ENCODE measurements at regions not wholly inside any gene's neighbourhood (a gene's known extent, or its start where the extent isn't known, plus 50 kb on each side); places are given as distances from the start of the nearest gene placed in this dataset.
"Not testable (repeated sequence)": the region's sequence is repeated elsewhere in the genome, so short reads cannot be mapped to it uniquely, and the experiment has no call there.

DNA sequence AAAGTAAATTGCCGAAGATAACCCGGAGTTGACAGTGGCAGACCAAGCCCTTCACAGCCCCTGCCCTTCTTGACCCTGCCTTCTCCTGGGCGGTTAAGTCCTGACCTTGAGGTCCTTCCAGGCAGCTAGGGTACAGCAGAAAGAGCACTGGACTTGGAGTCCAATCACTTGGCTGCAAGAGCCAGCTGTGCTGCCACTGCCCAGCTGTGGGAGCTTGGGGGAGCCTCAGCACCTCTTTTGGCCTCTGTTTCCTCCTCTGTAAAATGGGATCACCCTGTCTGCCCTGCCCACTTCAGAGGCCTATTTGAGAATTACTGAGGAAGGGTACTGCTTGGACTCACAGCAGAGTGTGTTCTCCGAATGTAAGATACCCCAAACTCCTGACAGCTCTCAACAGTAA lies 66.2 kb upstream of the SMAD6 start:
- DNase-seq (ENCODE audit: low read depth in 2 of 2), result no peak

DNA sequence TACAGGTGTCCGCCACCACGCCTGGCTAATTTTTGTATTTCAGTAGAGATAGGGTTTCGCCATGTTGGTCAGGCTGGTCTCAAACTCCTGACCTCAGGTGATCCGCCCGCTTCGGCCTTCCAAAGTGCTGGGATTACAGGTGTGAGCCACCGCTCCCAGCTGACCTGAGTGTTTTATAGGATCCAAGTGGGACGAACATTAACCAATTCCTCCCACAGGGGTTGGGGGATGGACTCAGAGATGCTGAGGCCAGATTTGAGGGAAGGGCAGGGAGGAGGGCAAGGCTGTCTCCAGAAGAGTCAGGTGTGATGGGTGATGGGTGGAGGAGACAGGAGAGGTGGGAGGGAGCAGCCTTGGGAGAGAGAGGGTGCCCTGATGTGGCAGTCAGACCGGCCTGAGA lies 65.0 kb upstream of the SMAD6 start:
- not testable (repeated sequence) for DNase-seq (ENCODE audit: low read depth in 2 of 2)

DNA sequence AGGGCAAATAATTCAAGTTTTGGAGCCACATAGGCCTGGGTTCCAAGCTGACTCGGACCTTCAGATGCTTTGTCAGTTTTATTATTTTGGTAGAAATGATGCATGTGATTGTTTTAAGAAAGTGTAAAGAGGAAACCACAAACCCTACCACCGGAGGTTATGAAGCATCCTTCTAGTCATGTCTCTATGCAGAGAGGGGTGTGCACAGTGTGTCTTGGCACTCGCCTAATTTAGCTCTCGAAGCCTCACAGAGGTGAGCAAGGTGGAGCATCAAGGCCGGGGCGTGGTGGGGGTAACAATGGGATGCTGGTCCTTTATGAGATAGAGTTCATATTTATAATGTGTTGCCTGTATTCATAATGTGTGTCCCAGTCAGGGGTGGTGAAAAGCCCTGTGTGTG lies 63.7 kb upstream of the SMAD6 start:
- no peak for DNase-seq (ENCODE audit: low read depth in 2 of 2)

DNA sequence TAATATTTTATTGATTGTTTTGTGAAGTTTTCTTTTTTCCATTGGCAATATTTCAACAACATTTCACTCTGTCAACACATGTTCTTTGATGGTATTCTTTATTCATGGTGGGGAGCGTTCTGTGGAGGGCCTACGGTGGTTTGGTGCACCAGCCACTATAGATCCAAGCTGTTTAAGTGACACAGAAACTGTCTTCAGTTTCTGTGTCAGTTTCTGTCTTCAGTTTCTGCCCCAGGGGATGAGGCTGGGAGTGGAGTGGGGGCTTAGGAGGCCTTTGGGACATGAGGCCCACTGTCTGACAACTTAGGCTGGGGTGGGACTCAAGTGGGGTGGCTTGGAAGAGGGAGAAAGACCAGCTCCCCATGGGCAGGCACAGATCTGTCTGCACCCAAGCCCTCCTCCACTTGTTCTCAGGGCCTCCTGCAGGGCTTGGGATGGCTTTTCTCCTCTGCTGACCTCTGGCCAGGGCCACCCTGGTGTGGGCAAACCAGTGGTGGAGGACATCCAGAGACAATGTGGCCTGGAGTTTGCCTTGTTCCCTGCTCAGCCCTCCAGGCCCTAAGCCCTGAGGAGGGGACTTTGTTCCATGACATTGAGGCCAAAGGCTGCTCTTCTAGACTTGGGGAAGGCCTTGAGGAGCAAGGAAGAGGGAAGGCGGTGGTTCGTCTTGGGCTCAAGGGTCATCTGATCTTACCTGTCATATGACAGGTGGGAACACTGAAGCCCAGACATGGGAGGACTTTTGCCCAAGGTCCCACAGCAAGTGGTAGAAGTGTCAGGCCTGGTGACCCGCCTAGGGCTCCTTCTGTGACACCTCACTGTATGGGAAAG lies 60.3 kb upstream of the SMAD6 start:
- no peak for DNase-seq (ENCODE audit: low read depth in 2 of 2)

DNA sequence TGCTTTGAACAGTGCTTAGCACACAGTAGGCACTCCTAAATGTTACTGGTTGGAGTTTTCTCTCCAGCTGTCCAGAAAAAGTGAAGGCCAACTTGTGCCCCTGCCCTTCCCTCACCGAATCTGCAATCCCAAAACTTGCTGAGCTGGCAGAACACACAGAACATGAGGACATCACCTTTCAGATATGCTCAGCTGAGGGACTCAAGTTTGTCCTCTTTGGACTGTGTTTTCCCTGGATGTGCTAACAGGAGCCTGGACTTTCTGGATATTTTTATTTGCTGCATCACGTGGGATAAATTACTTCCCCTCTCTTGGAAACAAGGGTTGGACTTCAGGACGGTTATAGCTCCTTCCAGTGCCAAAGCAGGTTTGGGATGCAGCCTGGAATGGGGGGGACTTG lies 59.5 kb upstream of the SMAD6 start:
- DNase-seq (ENCODE audit: low read depth in 2 of 2), result no peak

DNA sequence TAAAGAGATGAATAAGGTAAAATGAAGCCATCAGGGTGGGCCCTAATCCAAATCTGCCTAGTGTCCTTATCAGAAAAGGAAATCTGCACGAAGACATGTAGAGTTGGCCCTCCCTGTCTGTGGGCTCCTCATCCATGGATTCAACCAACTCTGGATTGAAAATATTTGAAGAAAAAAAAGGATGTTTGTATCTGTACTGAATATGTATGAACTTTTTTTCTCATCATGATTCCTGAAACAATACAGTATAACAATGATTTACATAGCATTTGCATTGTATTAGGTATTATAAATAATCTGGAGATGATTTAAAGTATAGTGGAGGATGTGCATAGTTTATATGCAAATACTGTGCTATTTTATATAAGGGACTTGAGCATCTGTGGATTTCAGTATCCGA lies 59.0 kb upstream of the SMAD6 start:
- DNase-seq (ENCODE audit: low read depth in 2 of 2), result no peak

DNA sequence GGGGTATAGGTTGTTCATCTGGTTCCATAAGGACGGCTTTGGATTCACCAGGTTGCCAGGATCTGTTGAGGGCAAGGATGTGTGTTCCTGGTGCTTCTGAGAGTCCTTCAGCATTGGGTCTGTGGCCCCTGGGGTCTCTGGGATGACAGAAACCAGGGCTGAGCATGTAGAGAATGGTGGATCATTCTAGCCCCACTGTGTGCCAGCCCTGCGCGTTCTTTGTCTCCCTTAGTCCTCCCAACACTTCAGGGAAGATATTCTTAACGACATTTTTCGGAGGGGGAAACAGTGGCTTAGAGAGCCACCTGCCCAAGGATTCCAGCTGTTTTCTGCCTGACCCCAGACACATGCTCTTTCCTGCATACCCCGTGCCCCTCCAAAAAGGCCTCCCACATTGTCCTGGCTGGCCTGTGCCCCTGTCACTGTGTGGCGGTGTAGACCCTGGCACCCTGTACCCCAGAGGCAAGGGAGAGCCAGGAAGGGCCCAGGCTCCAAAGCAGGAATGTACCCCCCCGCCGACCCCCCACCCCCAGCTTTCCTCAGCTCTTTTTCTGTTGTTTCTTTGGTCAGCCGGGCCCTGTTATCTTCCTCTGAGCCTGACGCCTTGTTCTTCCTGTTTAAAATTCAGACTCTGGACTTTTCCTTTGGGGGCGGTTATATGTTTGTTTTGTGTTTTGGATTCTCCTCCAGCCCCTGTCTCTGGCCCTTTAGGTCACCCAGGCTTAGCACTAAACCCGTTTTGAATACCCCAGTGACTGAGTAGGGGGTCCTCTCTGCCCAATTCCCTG lies 57.8 kb upstream of the SMAD6 start:
- no peak for DNase-seq (ENCODE audit: low read depth in 2 of 2)

DNA sequence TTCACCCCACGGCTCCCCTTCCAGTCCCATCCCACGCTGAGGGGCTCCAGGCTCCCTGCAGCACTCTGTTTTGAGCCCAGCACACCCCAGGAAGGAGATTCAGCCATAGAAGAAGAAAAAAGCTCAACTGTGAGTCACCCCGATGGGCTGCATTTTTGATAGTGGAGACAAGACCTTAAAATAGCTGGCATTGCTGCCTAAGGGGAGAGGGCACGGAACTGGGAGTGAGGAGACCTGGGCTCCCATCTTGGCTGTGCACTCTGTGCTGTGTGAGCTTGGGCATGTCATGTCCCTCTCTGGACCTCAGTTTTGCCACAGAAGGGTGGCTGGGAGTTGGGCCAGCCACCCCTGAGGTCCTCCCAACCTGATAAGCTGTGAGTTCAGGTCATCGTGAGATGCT lies 57.2 kb upstream of the SMAD6 start:
- DNase-seq (ENCODE audit: low read depth in 2 of 2), result peak in 1 of 2 experiments; percentile 13

DNA sequence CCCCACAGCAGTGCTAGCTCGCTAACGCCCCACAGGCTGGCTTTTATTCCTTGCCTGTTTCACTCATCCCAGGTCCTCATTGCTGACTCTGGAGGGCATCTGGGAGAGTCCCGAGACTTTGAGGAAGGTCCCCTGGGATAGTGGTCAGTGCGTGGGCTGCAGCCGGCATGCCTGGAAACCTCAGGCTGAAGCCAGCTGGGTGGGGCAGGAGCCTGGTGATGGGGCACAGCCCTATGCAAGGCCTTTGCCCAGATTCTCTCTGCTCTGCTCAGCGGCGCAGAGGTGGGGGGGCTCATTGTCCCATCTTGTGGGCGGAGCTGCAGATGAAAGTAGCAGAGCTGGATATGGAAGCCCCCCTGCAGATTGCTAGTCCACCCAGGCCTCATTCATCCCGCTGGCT lies 55.7 kb upstream of the SMAD6 start:
- DNase-seq (ENCODE audit: low read depth in 2 of 2), result no peak

DNA sequence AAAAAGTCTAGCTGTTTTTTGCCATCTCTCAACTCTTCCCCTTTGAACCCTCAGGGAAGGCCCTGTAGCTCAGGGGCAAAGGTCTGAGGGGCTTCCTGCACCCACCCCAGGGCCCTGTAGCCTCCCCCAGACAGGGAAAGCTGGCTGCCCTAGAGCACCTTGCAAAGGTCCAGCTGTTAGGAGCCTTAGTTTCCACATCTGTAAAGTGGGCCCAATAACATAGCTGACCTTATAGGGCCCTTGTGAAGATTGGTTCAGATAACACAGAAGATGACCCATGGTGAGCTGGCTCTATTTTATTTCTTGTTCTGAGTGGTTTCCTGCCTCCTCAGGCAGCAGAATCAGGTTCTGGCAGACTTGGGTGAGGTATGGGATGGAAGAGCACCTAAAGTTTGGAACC lies 55.2 kb upstream of the SMAD6 start:
- no peak for DNase-seq (ENCODE audit: low read depth in 2 of 2)

DNA sequence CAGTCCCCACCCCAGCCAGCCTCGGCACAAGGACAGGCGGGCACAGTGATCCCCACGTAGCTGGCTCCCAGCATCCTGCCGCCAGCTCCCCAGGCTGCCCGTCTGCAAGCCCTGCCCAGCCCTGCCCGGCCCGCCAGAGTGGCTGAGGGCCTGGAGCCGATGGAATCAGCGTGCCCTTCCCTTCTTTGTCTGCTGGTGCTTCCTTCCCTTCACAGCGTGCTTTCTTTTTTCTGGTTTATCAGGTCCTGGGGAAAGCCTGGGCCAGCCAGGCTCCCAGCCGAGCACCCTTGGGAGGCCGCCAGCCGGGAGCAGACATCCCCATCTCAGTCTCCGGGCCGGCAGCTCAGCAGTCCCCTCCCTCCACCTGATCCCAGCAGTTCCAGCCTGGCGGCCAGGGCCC lies 54.7 kb upstream of the SMAD6 start:
- no peak for DNase-seq (ENCODE audit: low read depth in 2 of 2)

DNA sequence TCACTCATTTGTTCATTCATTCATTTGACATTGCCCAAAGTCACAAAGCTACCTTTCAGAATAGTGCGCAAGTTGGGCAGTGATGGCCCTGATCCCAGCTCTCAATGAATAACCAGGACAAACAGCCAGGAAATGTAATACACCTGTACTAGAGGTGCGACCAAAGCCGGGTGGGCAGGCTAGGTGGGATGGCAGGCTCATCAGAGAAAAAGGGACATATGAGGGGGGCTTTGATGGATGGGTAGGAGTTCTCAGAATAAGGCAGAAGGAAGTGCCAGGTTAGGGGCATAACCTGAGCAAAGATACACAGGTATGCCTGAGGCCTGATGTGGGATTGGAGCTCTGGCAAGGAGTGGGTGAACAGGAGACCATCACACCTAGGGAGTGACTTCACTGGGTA lies 53.4 kb upstream of the SMAD6 start:
- no peak for DNase-seq (ENCODE audit: low read depth in 2 of 2)

DNA sequence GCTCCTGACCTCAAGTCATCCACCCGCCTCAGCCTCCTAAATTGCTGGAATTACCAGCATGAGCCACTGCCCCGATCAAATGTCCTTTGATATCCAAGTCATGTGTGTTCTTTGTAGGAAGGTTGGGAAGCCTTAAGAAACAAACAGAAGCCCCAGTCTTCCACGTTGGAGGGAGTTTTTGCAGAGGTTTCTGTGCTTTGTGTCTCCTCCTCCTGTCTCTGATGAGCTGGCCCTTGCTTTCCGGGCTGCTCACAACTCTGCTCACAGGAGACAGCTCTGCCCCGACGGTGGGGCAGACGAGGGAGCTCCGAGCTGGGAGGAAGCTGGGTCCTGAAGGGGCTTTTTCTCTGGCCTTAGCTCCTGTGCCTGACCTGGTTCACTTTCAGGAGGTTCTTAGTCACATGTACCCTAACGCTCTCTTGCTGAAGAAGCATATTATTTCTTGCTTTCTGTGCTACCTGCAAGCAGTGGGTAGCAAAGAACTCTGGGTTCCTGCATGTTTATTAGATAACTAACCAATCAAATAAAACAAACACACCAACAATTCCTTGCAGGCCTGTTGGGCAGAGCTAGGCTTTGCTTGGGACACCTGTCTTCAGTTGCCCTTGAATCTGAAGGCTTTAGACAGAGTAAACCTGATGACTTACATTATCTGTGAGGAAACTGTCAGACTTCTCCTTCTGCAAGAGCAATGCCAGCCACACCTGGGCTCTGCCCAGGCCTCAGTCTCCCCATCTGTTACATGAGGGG lies 52.6 kb upstream of the SMAD6 start:
- DNase-seq (ENCODE audit: low read depth in 2 of 2), result no peak

DNA sequence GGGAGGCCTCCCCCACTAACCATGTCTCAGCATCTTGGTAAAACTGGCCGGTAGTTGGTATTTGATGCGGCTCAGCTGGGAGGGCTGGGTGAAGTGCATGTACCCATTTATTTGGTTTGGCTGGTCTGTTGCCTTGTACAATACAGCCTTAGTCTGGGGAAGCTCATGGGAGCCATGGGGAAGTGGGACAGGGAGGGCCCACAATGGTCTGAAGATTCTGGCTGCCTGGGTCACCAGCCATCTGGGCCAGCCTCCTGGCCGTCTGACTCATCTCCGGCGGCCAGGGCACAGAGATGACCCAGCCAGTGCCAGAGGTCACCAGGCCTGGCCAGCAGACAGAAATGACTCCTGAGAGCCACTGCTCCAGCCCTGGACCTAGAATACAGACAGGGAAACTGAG lies 51.6 kb upstream of the SMAD6 start:
- DNase-seq (ENCODE audit: low read depth in 2 of 2), result no peak

DNA sequence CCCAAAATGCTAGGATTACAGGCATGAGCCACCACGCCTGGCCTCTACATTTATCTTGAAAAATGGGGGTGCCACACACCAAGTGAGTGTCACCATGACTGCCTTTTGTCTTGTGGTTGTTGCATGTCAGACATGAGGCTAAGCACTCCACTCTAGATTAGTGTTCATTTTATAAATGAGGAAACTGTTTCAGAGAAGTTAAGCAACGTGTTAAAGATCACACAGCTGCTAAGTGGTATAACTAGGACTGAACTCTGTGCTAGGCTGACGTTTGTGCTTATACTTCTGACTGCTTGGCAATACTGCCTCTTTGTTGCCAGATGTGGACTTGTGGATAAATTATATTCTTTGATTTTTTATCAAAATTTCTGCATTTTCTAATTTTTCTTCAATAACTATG lies 50.8 kb upstream of the SMAD6 start:
- no peak for DNase-seq (ENCODE audit: low read depth in 2 of 2)

DNA sequence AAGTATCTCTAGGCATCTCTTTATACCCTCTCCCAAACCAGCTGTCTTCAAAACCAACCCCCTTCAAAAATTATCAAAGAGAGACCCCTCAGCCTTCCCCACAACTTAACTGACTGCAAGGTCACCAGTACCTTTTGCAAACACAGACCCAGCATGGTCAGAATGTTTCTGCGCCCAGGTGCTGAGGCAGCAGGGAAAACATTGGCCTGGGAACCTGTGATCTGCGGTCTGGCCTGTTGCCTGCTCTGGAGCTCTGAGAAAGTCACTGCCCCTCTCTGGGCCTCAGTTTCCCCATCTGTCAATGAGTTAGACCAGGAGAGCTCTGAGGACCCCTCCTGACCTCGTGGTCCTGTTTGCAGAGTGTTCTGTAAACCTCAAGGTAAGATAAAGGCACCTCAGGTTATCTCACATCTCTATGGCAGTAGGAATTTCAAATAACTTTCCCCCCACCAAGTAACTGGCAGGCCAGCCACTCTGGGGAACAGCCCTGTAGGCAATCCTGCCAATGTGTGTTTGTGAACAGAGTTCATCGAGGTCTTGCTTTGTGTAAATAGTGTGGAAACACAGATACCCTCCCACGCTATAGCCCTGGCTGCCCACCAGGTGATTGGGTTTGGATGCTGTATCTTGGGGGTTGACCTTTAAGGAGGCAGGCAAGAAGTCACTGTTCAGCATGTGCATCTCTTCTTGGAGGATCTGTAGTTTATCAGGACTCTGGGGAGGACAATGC lies 50.0 kb upstream of the SMAD6 start:
- no peak for DNase-seq (ENCODE audit: low read depth in 2 of 2)
